Activated CD4-positive, alpha-beta T cell treated with anti-CD3 and anti-CD28 coated beads for 4 hours (primary cell): ENCODE measurements at regions not wholly inside any gene's neighbourhood (a gene's known extent, or its start where the extent isn't known, plus 50 kb on each side); places are given as distances from the start of the nearest gene placed in this dataset.

Experiments
- DNase-seq, 2 donors: peaks; one replicate each; pipeline ENCODE4 v3.0.0-alpha.2; 2020

DNA sequence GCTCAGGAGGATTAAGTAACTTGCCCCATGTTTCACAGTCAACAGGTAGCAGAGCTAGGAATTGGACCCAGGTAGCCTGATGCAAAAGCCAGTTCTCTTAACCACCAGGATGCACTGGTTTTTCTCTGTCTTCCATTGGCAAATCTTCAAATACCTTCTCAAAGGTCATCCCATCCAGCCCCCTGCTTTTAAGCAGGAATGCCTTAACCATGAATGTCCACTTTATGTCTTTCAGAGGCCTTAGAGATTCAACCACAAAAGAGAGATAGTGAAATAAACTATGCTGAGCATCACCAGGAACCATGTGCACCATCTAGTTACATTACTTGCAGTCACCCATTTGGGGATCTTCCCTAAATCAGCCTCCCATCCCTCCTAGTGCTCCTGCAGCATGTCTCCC is 94.3 kb downstream of the C17orf67 start:
- DNase-seq, result no peak

DNA sequence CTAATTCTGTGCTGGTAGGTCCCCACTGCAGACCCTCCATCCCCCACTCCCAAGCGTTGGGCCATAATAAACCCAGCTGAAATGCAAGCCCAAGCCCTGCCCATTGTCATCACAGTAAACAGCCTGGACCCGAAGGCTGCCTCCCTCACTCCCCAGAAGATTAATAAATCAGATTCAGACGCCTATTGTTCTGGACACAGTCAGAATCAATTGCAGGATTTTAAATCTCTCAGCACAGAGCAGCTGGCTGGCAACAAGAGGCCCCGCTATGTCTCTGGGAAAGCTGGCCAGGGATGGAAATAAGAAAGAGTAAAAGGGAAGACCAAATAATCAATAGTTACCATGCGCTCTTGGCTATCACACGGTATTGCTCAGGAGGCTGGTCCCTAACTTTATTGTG is 93.9 kb downstream of the C17orf67 start:
- no peak for DNase-seq

- DNase-seq, result no peak
Measured at GRCh38 chr17:56740481-56740880, 93.2 kb downstream of the C17orf67 start.
